KMS-11 (cell line): ENCODE measurements at regions not wholly inside any gene's neighbourhood (a gene's known extent, or its start where the extent isn't known, plus 50 kb on each side); places are given as distances from the start of the nearest gene placed in this dataset.

Experiments
- H2AFZ ChIP-seq: fragments of 200-600 bp; sonication (generic); 2 replicates; pipeline ENCODE4 v1.6.1; 2016; ENCODE audit warnings: antibody characterized with exemption, mixed run types, low read depth
- H3K27ac ChIP-seq: fragments of 200-600 bp; sonication (generic); 2 replicates; pipeline ENCODE4 v1.6.1; 2016; ENCODE audit warnings: mild to moderate bottlenecking, mixed run types
- H3K27me3 ChIP-seq: fragments of 200-600 bp; sonication (generic); 2 replicates; pipeline ENCODE4 v1.6.1; 2017; ENCODE audit warnings: mild to moderate bottlenecking, low read depth, mixed run types, moderate library complexity; ENCODE audit not compliant: insufficient read depth
- H3K36me3 ChIP-seq: fragments of 200-600 bp; sonication (generic); 2 replicates; pipeline ENCODE4 v1.6.1; 2017; ENCODE audit warnings: mild to moderate bottlenecking, mixed run types; ENCODE audit not compliant: insufficient read depth
- H3K4me1 ChIP-seq: fragments of 200-600 bp; sonication (generic); 2 replicates; pipeline ENCODE4 v1.6.1; 2016; ENCODE audit warnings: mild to moderate bottlenecking, low read depth, mixed run types; ENCODE audit not compliant: poor library complexity, severe bottlenecking
- H3K4me2 ChIP-seq: fragments of 200-600 bp; sonication (generic); 2 replicates; pipeline ENCODE4 v1.7.0; 2016; ENCODE audit warnings: mild to moderate bottlenecking, mixed run types
- H3K4me3 ChIP-seq: fragments of 200-600 bp; sonication (generic); IDR thresholded peaks from 2 replicates; pipeline ENCODE4 v1.6.1; 2017; ENCODE audit warnings: low read depth, low read length, mixed read lengths; ENCODE audit not compliant: insufficient read depth
- H3K79me2 ChIP-seq: fragments of 200-600 bp; sonication (generic); 2 replicates; pipeline ENCODE4 v1.6.1; 2016; ENCODE audit warnings: low read depth, mixed run types; ENCODE audit not compliant: insufficient read depth
- H3K9ac ChIP-seq: fragments of 200-600 bp; sonication (generic); 2 replicates; pipeline ENCODE4 v1.6.1; 2016; ENCODE audit warnings: mild to moderate bottlenecking, mixed run types
- H4K20me1 ChIP-seq: fragments of 200-600 bp; sonication (generic); 2 replicates; pipeline ENCODE4 v1.6.1; 2016; ENCODE audit warnings: mild to moderate bottlenecking, mixed run types; ENCODE audit not compliant: insufficient read depth
- TF ChIP-seq, protein P1 (sequence below): fragments of 200-600 bp; sonication (generic); conservative IDR thresholded peaks from 2 replicates; pipeline ENCODE4 v1.6.1; 2017; ENCODE audit warnings: low read depth, mild to moderate bottlenecking, antibody characterized with exemption, low read length, moderate library complexity, mixed read lengths

DNA sequence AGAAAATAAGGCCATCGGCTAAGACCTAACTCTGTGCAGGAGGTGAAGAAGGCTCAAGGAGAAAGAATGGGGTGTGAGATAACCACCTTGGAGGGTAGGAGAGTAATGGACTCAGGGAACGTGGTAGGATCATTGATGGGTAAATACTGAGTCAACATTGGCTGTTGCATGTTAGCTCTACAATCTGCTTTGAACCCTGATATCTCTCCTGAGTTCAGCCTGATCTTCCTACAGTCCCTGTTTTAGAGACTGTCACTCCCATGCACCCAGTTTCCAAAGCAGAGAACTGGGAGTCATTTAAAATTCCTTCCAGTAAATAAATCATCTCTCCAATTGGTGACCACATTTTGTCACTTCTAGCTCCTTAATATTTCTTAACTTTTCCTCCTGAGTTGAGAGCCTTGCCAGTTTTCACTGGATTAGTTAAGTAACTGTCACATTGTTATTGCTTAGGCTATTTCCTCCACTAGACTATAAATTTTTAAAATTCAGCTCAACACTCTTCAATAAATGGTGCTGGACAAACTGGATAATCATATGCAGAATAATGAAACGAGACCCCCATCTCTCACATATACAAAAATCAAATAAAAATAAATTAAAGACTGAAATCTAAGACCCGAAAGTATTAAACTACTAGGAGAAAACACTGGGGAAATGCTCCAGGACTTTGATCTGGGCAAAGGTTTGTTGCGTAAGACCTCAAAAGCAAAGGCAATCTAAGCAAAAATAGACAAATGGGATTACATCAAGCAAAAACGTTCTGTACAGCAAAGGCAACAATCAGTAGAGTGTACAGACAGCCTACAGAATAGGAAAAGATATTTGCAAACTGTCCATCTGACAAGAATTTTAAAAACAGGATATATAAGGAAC is 138.9 kb upstream of the TMEM170B start:
- H3K9ac ChIP-seq = no peak overlapping the region
- no peak overlapping the region for H3K4me2 ChIP-seq
- H3K27me3 ChIP-seq = no peaks in the 10 kb centered on the region

DNA sequence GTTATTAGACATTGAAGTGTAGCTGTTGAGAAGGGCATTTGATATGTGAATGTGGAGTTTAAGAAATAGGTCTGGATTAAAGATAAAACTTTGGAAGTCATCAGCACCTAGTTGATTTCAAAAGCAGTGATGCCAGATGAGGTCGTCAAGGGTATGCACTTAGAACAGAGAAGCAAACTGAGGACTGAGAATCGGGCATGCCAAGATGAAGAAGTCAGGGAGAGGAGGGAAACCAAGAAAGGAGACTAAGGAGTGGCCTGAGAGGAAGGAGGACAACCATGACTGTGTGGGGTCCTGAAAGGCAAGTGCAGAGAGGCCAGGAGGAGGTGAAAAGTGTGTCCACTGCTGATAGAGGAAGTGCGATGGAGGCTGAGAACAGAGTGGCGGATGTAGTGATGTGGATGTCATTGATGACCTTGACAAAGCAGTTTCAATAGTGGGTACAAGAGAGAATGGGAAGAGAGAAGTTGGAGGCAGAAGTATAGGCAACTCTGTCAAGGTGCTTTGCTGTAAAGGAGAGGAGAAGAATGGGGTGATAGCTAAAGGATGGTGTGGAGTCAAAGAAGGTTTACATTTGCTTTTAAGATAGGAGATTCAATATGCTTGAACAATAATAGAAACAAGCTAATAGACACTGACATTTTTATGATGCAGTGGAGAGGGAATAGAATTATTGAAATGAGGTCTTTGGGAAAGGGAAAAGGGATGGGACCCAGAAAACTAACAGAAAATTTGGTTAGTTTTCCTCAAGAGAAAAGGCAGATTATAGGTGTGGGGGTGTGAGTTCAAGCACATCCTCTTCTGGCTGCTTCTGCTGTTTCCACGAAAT is 139.7 kb upstream of the TMEM170B start:
- Histone ChIP-seq H3K27ac (no peak overlapping the region), H4K20me1 (no peaks in the 10 kb centered on the region), H3K27me3 (no peaks in the 10 kb centered on the region), H3K4me2 (no peak overlapping the region), H3K9ac (no peak overlapping the region), H3K79me2 (no peaks in the 10 kb centered on the region), H2AFZ (no peak overlapping the region), H3K4me1 (no peaks in the 10 kb centered on the region), H3K4me3 (no peak overlapping the region), H3K36me3 (no peaks in the 10 kb centered on the region)
- TF ChIP-seq, protein P1, sequence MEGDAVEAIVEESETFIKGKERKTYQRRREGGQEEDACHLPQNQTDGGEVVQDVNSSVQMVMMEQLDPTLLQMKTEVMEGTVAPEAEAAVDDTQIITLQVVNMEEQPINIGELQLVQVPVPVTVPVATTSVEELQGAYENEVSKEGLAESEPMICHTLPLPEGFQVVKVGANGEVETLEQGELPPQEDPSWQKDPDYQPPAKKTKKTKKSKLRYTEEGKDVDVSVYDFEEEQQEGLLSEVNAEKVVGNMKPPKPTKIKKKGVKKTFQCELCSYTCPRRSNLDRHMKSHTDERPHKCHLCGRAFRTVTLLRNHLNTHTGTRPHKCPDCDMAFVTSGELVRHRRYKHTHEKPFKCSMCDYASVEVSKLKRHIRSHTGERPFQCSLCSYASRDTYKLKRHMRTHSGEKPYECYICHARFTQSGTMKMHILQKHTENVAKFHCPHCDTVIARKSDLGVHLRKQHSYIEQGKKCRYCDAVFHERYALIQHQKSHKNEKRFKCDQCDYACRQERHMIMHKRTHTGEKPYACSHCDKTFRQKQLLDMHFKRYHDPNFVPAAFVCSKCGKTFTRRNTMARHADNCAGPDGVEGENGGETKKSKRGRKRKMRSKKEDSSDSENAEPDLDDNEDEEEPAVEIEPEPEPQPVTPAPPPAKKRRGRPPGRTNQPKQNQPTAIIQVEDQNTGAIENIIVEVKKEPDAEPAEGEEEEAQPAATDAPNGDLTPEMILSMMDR = no peak

More for the DNA sequence above, 138.9 kb upstream of the TMEM170B start:
- Histone ChIP-seq H3K4me1 (no peaks in the 10 kb centered on the region), H3K27ac (no peak overlapping the region), H3K4me3 (no peak overlapping the region), H4K20me1 (no peaks in the 10 kb centered on the region), H2AFZ (no peak overlapping the region), H3K79me2 (no peaks in the 10 kb centered on the region), H3K36me3 (no peaks in the 10 kb centered on the region)
- TF ChIP-seq, protein P1 = no peak

DNA sequence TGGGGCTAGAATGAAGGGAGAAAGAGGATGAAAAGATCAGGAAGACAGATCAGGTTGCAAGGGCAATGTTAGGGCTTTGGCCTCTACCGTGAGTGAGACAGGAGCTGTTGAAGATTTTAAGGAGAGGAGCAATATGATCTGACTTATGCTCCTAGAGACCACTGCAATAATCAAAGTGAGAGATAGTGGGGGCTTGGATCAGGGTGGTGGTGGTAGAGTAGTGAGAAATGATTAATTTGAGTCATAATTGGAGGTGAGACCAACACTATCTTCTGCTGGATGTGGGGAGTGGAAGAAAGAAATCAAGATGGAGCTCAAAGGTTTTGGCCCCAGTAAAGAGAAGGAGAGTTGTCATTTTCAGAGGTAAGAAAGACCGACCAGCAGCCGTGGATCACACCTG is 140.7 kb upstream of the TMEM170B start:
- no peaks in the 10 kb centered on the region for H4K20me1 ChIP-seq
- no peaks in the 10 kb centered on the region for H3K27me3 ChIP-seq
- H3K4me3 ChIP-seq = no peak overlapping the region
- no peaks in the 10 kb centered on the region for H3K79me2 ChIP-seq
- TF ChIP-seq, protein P1 = no peak
- H3K9ac ChIP-seq = no peak overlapping the region
- H3K36me3 ChIP-seq = no peaks in the 10 kb centered on the region
- H3K27ac ChIP-seq = no peak overlapping the region
- H3K4me1 ChIP-seq = no peaks in the 10 kb centered on the region
- H2AFZ ChIP-seq = no peak overlapping the region
- no peak overlapping the region for H3K4me2 ChIP-seq

DNA sequence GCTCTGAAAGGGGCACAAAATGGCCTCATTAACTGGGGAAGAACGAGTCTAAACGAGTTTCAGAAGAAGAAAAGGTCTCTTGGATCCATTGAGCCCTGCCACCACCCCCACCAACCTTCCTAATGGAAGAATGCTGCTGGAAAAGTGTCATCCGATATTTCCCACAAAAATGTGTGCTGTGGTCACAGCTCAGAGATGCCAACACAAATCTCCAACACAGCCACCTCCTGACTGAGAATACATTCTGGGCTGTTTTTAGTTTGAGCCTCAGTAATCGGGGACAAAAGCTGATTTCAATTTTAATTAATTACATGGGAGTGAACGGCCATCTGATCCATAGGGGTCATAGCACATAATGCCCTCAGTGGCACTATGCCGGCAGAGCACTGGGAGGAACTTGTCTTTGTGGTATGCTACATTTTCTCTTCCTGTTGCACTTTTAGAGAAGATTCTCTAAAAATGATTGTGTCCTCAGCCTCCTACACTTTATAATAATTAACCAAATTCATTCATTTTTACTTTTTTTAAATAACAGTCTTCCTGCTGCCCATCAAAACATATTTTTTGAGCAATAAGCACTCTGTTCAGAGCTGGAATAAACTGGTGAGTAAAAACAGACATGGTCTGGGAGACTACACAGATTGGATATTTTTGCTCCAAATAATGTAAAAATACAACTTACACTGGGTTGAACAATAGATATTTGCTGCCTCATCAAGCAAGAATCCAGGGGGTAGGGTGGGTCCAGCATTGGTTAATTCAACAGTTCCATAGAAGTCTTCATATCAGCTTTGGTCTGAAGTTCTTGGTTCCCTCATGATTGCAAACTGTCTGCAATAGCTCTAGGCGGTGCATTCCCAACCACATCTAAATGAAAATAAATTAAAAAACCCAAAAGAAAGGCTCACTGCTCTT is 143.6 kb upstream of the TMEM170B start:
- no peaks in the 10 kb centered on the region for H3K79me2 ChIP-seq
- no peaks in the 10 kb centered on the region for H3K4me1 ChIP-seq
- H3K4me3 ChIP-seq = no peak overlapping the region
- no peak overlapping the region for H3K9ac ChIP-seq
- no peaks in the 10 kb centered on the region for H4K20me1 ChIP-seq
- no peaks in the 10 kb centered on the region for H3K27me3 ChIP-seq
- H3K36me3 ChIP-seq = no peaks in the 10 kb centered on the region
- no peak overlapping the region for H2AFZ ChIP-seq
- H3K4me2 ChIP-seq = no peak overlapping the region
- no peak overlapping the region for H3K27ac ChIP-seq
- TF ChIP-seq, protein P1 = no peak
